HepG2 (cell line): ENCODE measurements at regions not wholly inside any gene's neighbourhood (a gene's known extent, or its start where the extent isn't known, plus 50 kb on each side); places are given as distances from the start of the nearest gene placed in this dataset.
A peak's percentile ranks its signal among the peaks of the same experiment; 100 is the strongest.

ENCODE experiments used
- ATAD3A ChIP-seq: sonication (generic); formaldehyde crosslinking; IDR thresholded peaks from 2 replicates; pipeline ENCODE4 v1.4.0; 2020; ENCODE audit warnings: missing genetic modification reagents
- EHMT2 ChIP-seq: fragments of 200-600 bp; sonication (generic); IDR thresholded peaks from 2 replicates; pipeline ENCODE4 v1.7.0; 2017; ENCODE audit warnings: antibody characterized with exemption, low read depth, low read length, borderline replicate concordance
- ISX ChIP-seq: sonication (generic); formaldehyde crosslinking; conservative IDR thresholded peaks from 2 replicates; pipeline ENCODE4 v1.5.0; 2020; ENCODE audit warnings: missing genetic modification reagents
- MAZ ChIP-seq, 2 experiments: sonication (generic) in 1 of 2; formaldehyde crosslinking in 1 of 2; IDR thresholded peaks; 2 replicates each; pipeline versions ENCODE4 v1.5.0 to v1.6.1; 2012 to 2020; ENCODE audit warnings: low read depth in 2 of 2, mild to moderate bottlenecking in 2 of 2, borderline replicate concordance in 1 of 2, improper control_type of control experiment in 1 of 2, low read length in 1 of 2, missing genetic modification reagents in 1 of 2, moderate library complexity in 1 of 2
- MEIS2 ChIP-seq: sonication (generic); formaldehyde crosslinking; IDR thresholded peaks from 2 replicates; pipeline ENCODE4 v1.9.0; 2021; ENCODE audit warnings: mild to moderate bottlenecking, missing genetic modification reagents
- MIER2 ChIP-seq: IDR thresholded peaks from 2 replicates; pipeline ENCODE4 v1.6.1; 2016; ENCODE audit warnings: missing biosample characterization, missing genetic modification reagents
- PAF1 ChIP-seq: IDR thresholded peaks from 2 replicates; pipeline ENCODE4 v1.6.1; 2016; ENCODE audit warnings: missing genetic modification reagents, missing compliant biosample characterization
- RBM39 ChIP-seq: fragments of 200-400 bp; formaldehyde crosslinking; IDR thresholded peaks from one replicate; pipeline ENCODE4 v1.6.1; 2018; ENCODE audit warnings: antibody characterized with exemption, mild to moderate bottlenecking, low read depth, low read length; ENCODE audit not compliant: poor library complexity, severe bottlenecking
- SALL1 ChIP-seq: sonication (generic); formaldehyde crosslinking; IDR thresholded peaks from 2 replicates; pipeline ENCODE4 v1.8.0; 2022; ENCODE audit warnings: mild to moderate bottlenecking, missing genetic modification reagents
- SMAD3 ChIP-seq: sonication (generic); formaldehyde crosslinking; IDR thresholded peaks from 2 replicates; pipeline ENCODE4 v1.4.0; 2020; ENCODE audit warnings: missing genetic modification reagents
- TCF7 ChIP-seq: sonication (generic); IDR thresholded peaks from 2 replicates; pipeline ENCODE4 v1.6.1; 2016; ENCODE audit warnings: antibody characterized with exemption, low read depth
- YEATS4 ChIP-seq: sonication (generic); formaldehyde crosslinking; IDR thresholded peaks from 2 replicates; pipeline ENCODE4 v1.4.0; 2020; ENCODE audit warnings: missing genetic modification reagents, borderline replicate concordance
- ZNF343 ChIP-seq: sonication (generic); formaldehyde crosslinking; IDR thresholded peaks from 2 replicates; pipeline ENCODE4 v1.4.0; 2020; ENCODE audit warnings: mild to moderate bottlenecking, missing genetic modification reagents
- ZNF549 ChIP-seq: sonication (generic); formaldehyde crosslinking; IDR thresholded peaks from 2 replicates; pipeline ENCODE4 v1.5.0; 2020; ENCODE audit warnings: missing genetic modification reagents
- ZNF644 ChIP-seq: IDR thresholded peaks from 2 replicates; pipeline ENCODE4 v1.6.1; 2016; ENCODE audit warnings: low read depth
- TF ChIP-seq, protein P1 (sequence below): sonication (generic); formaldehyde crosslinking; IDR thresholded peaks from 2 replicates; pipeline ENCODE4 v1.8.1; 2022; ENCODE audit warnings: low read depth, mild to moderate bottlenecking, missing genetic modification reagents

DNA sequence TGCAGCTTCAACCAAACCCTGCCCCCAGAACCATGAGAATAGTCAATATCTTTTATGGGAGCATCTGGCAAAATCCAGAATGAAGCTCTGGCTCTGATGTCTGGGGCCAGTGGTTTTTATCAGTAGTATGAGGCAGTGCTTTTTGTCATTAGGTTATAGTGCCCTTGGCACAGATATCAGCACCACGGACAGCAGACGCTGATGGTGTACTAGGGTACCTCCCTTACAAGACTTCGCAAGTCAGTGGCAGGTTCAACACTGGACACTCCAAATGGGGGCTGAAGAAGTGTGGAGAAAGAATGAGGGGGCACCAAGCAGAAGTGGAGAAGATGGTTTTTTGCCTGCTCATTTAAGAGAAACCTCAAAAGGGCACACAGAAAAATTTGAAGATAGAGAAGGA, 68.2 kb upstream of the E2F7 start (continued):
- TF ChIP-seq, protein P1, sequence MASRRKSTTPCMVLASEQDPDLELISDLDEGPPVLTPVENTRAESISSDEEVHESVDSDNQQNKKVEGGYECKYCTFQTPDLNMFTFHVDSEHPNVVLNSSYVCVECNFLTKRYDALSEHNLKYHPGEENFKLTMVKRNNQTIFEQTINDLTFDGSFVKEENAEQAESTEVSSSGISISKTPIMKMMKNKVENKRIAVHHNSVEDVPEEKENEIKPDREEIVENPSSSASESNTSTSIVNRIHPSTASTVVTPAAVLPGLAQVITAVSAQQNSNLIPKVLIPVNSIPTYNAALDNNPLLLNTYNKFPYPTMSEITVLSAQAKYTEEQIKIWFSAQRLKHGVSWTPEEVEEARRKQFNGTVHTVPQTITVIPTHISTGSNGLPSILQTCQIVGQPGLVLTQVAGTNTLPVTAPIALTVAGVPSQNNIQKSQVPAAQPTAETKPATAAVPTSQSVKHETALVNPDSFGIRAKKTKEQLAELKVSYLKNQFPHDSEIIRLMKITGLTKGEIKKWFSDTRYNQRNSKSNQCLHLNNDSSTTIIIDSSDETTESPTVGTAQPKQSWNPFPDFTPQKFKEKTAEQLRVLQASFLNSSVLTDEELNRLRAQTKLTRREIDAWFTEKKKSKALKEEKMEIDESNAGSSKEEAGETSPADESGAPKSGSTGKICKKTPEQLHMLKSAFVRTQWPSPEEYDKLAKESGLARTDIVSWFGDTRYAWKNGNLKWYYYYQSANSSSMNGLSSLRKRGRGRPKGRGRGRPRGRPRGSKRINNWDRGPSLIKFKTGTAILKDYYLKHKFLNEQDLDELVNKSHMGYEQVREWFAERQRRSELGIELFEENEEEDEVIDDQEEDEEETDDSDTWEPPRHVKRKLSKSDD, result no peak
- TF ChIP-seq MIER2 (CRISPR knock-in tag), result peak; percentile 96
- TF ChIP-seq SMAD3 (CRISPR knock-in tag), result 0 out of 2 replicates have a peak, but pooled peaks have one; percentile 23
- TF ChIP-seq ZNF549 (CRISPR knock-in tag), result no peak
- TF ChIP-seq TCF7, result no peak
- no peak for TF ChIP-seq MEIS2 (CRISPR knock-in tag)
- no peak for TF ChIP-seq ATAD3A
- no peak for TF ChIP-seq MAZ (IDR thresholded peaks at IDR 0.05; ENCODE audit: borderline replicate concordance, low read depth, low read length)
- TF ChIP-seq MAZ (CRISPR knock-in tag; IDR thresholded peaks at IDR 0.05; ENCODE audit: low read depth), result no peak
- no peak for TF ChIP-seq PAF1
- no peak for TF ChIP-seq ZNF343 (CRISPR knock-in tag)
- TF ChIP-seq ISX, result no peak
- TF ChIP-seq YEATS4 (CRISPR knock-in tag), result no peak
- 0 out of 2 replicates have a peak, but pooled peaks have one; percentile 9 for TF ChIP-seq ZNF644 (CRISPR knock-in tag)
- TF ChIP-seq RBM39, result no peak
- peak; percentile 88 for TF ChIP-seq EHMT2
- 0 out of 2 replicates have a peak, but pooled peaks have one; percentile 16 for TF ChIP-seq SALL1
